Left hindlimb (tissue), 1 donor: ENCODE measurements at regions not wholly inside any gene's neighbourhood (a gene's known extent, or its start where the extent isn't known, plus 50 kb on each side); places are given as distances from the start of the nearest gene placed in this dataset.

Experiments
- DNase-seq: peaks from one replicate; pipeline ENCODE4 v3.0.0-alpha.2; 2018

GRCh38 chr16:27720731-27721530 is 171.0 kb downstream of the KATNIP start:
- peak; percentile 58 for DNase-seq

- peak; percentile 72 for DNase-seq
These were observed 171.7 kb downstream of the KATNIP start for GRCh38 chr16:27721531-27722181.

DNA sequence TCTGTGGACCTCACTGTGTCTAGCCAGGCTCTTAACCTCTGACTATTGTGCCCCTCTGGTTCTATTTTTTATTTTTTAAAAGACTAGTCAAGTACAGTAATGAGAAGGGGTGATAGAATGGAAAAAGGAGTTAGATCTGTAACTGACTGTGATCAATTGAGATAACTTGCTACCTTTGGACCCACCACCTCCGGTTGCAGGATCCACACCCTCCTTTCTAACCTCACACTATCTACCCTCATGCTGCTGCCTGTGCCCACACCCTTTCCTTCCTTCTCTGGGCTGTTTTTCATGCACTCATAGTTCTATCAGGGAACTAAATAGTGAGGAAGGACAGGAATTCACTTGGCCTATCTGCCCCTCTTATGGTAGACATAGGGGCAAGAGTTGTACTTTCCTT is 172.3 kb downstream of the KATNIP start:
- DNase-seq = no peak

- no peak for DNase-seq
These were observed 173.0 kb downstream of the KATNIP start for GRCh38 chr16:27722892-27723450.

DNA sequence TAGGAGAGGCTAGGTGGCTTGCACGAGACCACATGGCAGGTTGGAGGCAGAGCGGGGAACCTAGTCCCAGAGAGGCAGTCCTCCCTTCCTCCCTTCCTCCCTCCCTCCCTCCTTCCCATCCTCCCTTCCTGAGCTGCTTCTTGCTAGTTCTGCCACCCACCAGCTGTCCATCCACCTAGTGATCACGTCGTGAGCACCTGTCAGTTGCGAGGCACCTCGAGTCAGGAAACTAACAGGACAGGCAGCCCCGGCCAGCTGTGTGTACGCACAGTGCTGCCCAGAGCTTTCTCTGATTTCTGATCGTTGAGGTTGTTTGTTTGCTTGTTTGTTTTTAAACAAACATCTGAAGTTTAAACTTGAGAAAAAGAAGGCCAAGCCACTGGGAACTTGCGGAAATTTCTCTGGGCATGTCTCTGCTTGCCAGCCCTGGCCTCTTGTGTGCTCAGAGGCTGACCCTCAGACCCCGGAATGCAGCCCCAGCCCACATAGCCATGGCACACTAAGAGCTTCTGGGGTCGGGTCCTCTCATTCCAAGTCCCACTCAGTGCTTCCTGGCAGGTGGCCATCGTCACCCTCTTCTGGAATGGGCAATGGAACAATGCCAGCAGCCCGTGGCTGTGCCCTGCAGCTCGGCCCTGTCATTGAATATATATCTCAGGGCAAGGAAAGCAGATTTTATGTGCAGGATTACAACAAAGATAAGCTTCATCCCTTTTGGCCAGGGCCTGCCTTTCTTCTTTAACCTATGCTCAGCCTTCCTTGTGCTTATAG is 174.0 kb downstream of the KATNIP start:
- no peak for DNase-seq

GRCh38 chr16:27724482-27725235 is 174.7 kb downstream of the KATNIP start:
- DNase-seq = no peak

DNA sequence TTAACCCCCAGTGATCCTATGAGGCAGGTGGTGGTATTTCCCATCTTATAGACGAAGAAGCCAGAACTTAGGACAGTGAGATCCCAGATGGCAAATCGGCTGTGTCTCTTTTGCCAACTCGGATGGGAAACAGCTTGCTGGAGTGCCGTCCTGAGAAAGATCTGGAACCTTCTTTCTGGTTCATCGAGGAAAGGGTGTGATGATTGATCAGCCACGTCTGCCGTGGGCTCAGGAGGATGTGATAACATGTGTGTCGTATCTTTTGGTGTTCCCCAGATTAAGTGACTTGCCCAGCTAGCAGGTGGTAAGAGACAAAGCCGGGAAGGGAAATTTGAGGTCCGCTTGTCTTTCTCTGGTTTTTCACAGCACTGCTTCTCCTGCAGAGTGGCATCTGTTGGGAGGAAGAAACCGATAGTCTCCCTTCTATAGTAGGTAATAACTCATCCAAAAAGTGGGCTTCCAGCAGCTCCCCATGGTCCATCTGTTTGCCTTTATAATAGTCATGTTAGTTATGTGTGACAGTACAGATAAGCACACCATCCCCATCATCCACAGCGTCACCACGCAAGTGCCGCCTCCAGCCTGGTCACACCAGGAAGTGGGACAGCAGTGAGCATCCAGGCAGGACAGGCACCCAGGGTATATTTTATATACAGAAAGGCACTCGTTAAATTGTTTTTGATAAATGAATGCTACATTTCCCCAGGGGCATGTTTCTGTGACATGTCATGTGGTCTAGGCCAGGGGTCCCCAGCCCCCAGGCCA is 175.5 kb downstream of the KATNIP start:
- DNase-seq = no peak

GRCh38 chr16:27726621-27727261 is 176.8 kb downstream of the KATNIP start:
- no peak for DNase-seq

GRCh38 chr16:27727941-27728340 is 178.0 kb downstream of the KATNIP start:
- DNase-seq = no peak

- DNase-seq = no peak
These were observed 178.7 kb downstream of the KATNIP start for GRCh38 chr16:27728691-27729090.

DNA sequence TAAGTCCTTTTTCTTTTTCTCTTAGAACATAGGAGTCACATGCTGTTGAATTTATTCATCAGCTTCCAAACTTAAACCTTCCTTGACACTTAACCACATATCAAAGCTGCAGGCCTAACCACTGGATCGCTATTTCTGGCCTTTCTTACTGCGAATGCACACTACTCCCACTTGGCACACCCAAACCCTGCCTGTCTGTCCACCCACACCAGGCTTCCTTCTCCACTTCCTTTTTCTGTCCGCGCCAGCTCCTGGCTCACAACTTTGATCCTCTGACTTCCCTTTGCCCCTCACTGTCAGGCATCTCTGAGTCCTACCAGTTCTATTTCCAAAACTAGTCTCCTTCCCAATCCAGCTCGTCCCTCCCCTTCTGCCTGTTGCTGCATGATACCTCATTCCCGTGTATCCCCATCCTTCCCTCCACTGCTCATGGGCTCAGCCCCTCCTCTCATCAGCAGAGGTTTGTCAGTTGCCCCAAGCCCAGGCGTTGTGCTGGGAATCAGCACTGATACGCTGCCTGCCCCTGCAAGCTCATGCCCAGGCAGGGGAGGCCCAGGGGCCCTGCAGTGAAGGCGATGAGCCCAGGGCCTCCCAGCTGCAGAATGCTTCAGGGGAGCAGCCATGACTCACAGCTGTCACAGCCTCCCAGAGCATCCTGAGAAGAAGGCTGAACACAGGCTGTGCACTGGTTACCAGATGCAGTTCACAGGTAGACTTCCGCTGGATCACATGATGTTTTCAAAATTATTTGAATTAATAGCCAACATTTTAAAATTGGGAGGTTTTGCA is 179.8 kb downstream of the KATNIP start:
- no peak for DNase-seq

- DNase-seq = no peak
These were observed 180.8 kb downstream of the KATNIP start for GRCh38 chr16:27730661-27731210.

GRCh38 chr16:27735031-27735430 is 185.1 kb downstream of the KATNIP start:
- no peak for DNase-seq

GRCh38 chr16:27736431-27736830 is 186.5 kb downstream of the KATNIP start:
- no peak for DNase-seq

DNA sequence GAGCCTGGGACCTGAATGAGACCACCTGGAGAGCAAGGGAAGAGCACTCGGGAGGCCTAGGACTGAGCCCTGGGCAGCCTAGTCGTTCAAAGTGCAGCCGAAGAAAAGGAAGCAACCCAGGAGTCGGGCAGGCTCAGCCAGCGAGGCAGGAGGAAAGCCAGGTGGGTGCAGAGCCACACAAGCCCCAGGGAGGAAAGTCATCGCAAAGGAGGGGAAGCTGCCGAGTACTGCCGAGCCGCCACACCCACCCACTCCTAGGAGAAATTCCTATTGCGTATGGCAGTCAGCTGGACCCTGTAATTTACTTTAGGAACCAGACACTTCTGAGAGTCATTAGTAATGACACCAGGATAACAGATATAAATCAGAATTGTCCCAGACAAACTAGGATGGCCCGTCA is 187.6 kb downstream of the KATNIP start:
- DNase-seq = no peak
